WTC11 (cell line): ENCODE measurements at regions not wholly inside any gene's neighbourhood (a gene's known extent, or its start where the extent isn't known, plus 50 kb on each side); places are given as distances from the start of the nearest gene placed in this dataset.
A peak's percentile ranks its signal among the peaks of the same experiment; 100 is the strongest.

ENCODE experiments used
- ATAC-seq: fragments of 200-7000 bp; cut with Tn5 transposase; 2 replicates; pipeline ENCODE4 v1.10.0; 2021; ENCODE audit warnings: mild to moderate bottlenecking, moderate library complexity
- CTCF ChIA-PET: fragments of 300-600 bp; sonication (Branson Sonifier 250); formaldehyde crosslinking; loops from one replicate; lab custom pipeline; 2021; ENCODE audit warnings: antibody characterized with exemption; lab: Charles Lee
- POLR2A ChIA-PET: fragments of 350-600 bp; sonication (Branson Sonifier 250); formaldehyde crosslinking; loops from one replicate; lab custom pipeline; 2021; ENCODE audit warnings: antibody characterized with exemption; lab: Charles Lee
- DNase-seq: peaks from one replicate; pipeline ENCODE4 v3.0.0; 2021; ENCODE audit warnings: low spot score
- H3K27ac Mint-ChIP-seq: 2 replicates; pipeline ENCODE4 v1.8.0; 2021; ENCODE audit warnings: mixed read lengths
- H3K27me3 Mint-ChIP-seq: 2 replicates; pipeline ENCODE4 v1.8.0; 2021; ENCODE audit warnings: low read depth, mild to moderate bottlenecking, moderate library complexity, mixed read lengths
- H3K36me3 Mint-ChIP-seq: 2 replicates; pipeline ENCODE4 v1.8.0; 2021; ENCODE audit warnings: mixed read lengths
- H3K4me1 Mint-ChIP-seq: 2 replicates; pipeline ENCODE4 v1.8.0; 2022; ENCODE audit warnings: mixed read lengths
- H3K4me3 Mint-ChIP-seq: 2 replicates; pipeline ENCODE4 v1.8.0; 2021; ENCODE audit warnings: mild to moderate bottlenecking, moderate library complexity, mixed read lengths
- H3K9me3 Mint-ChIP-seq: 2 replicates; pipeline ENCODE4 v1.8.0; 2021; ENCODE audit warnings: mixed read lengths
- CREB1 ChIP-seq: sonication (generic); formaldehyde crosslinking; IDR thresholded peaks from 2 replicates; pipeline ENCODE4 v1.8.0; 2023; ENCODE audit warnings: mild to moderate bottlenecking, missing genetic modification reagents
- ELF4 ChIP-seq: sonication (generic); formaldehyde crosslinking; IDR thresholded peaks from 2 replicates; pipeline ENCODE4 v1.8.1; 2022; ENCODE audit warnings: low read depth, mild to moderate bottlenecking, moderate library complexity, missing genetic modification reagents
- ESRRA ChIP-seq: sonication (generic); formaldehyde crosslinking; IDR thresholded peaks from 2 replicates; pipeline ENCODE4 v1.8.1; 2022; ENCODE audit warnings: mild to moderate bottlenecking, missing genetic modification reagents, borderline replicate concordance
- GTF2I ChIP-seq: fragments of 250-450 bp; sonication (Bioruptor Pico); conservative IDR thresholded peaks from 2 replicates; pipeline ENCODE4 v1.4.0; 2021; ENCODE audit warnings: mild to moderate bottlenecking
- IRF2 ChIP-seq: sonication (generic); formaldehyde crosslinking; IDR thresholded peaks from 2 replicates; pipeline ENCODE4 v1.8.0; 2022; ENCODE audit warnings: low read depth, missing genetic modification reagents, borderline replicate concordance
- NFATC4 ChIP-seq: fragments of 250-450 bp; sonication (Bioruptor Pico); IDR thresholded peaks from 2 replicates; pipeline ENCODE4 v1.9.0; 2021; ENCODE audit warnings: mild to moderate bottlenecking
- RELA ChIP-seq: sonication (generic); formaldehyde crosslinking; IDR thresholded peaks from 2 replicates; pipeline ENCODE4 v1.8.1; 2022; ENCODE audit warnings: missing genetic modification reagents, mild to moderate bottlenecking, borderline replicate concordance
- SMAD3 ChIP-seq: sonication (generic); formaldehyde crosslinking; IDR thresholded peaks from 2 replicates; pipeline ENCODE4 v1.8.0; 2022; ENCODE audit warnings: missing genetic modification reagents, mild to moderate bottlenecking, borderline replicate concordance
- SOX15 ChIP-seq: fragments of 250-450 bp; sonication (Bioruptor Pico); IDR thresholded peaks from 2 replicates; pipeline ENCODE4 v1.9.0; 2021; ENCODE audit warnings: mild to moderate bottlenecking
- TEAD4 ChIP-seq: sonication (generic); formaldehyde crosslinking; IDR thresholded peaks from 2 replicates; pipeline ENCODE4 v1.8.0; 2022; ENCODE audit warnings: mild to moderate bottlenecking, missing genetic modification reagents
- ZNF138 ChIP-seq: sonication (generic); formaldehyde crosslinking; conservative IDR thresholded peaks from 2 replicates; pipeline ENCODE4 v1.8.1; 2022; ENCODE audit warnings: mild to moderate bottlenecking, moderate library complexity, missing genetic modification reagents
- ZNF317 ChIP-seq: sonication (generic); formaldehyde crosslinking; IDR thresholded peaks from 2 replicates; pipeline ENCODE4 v1.8.1; 2023; ENCODE audit warnings: low read depth, mild to moderate bottlenecking, moderate library complexity, missing genetic modification reagents, borderline replicate concordance
- ZNF423 ChIP-seq: fragments of 250-450 bp; sonication (Bioruptor Pico); IDR thresholded peaks from 2 replicates; pipeline ENCODE4 v2.1.2; 2022; ENCODE audit warnings: mild to moderate bottlenecking, moderate library complexity
- TF ChIP-seq, protein P1 (sequence below): sonication (generic); formaldehyde crosslinking; IDR thresholded peaks from 2 replicates; pipeline ENCODE4 v1.8.1; 2022; ENCODE audit warnings: mild to moderate bottlenecking, missing genetic modification reagents, moderate library complexity, borderline replicate concordance
- TF ChIP-seq, protein P2 (sequence below): sonication (generic); formaldehyde crosslinking; IDR thresholded peaks from 2 replicates; pipeline ENCODE4 v1.8.0; 2022; ENCODE audit warnings: mild to moderate bottlenecking, missing genetic modification reagents
- TF ChIP-seq, protein P3 (sequence below): sonication (generic); formaldehyde crosslinking; conservative IDR thresholded peaks from 2 replicates; pipeline ENCODE4 v1.8.1; 2022; ENCODE audit warnings: mild to moderate bottlenecking, missing genetic modification reagents
- TF ChIP-seq, protein P4 (sequence below): sonication (generic); formaldehyde crosslinking; IDR thresholded peaks from 2 replicates; pipeline ENCODE4 v1.8.1; 2023; ENCODE audit warnings: mild to moderate bottlenecking, missing genetic modification reagents
- TF ChIP-seq, protein P5 (sequence below): fragments of 250-450 bp; sonication (Bioruptor Pico); conservative IDR thresholded peaks from 2 replicates; pipeline ENCODE4 v1.9.0; 2021; ENCODE audit warnings: mild to moderate bottlenecking
- TF ChIP-seq, protein P6 (sequence below): sonication (generic); formaldehyde crosslinking; IDR thresholded peaks from 2 replicates; pipeline ENCODE4 v1.8.1; 2022; ENCODE audit warnings: low read depth, missing genetic modification reagents, borderline replicate concordance
- TF ChIP-seq, protein P7 (sequence below): sonication (generic); formaldehyde crosslinking; IDR thresholded peaks from 2 replicates; pipeline ENCODE4 v1.8.0; 2023; ENCODE audit warnings: mild to moderate bottlenecking, missing genetic modification reagents

DNA sequence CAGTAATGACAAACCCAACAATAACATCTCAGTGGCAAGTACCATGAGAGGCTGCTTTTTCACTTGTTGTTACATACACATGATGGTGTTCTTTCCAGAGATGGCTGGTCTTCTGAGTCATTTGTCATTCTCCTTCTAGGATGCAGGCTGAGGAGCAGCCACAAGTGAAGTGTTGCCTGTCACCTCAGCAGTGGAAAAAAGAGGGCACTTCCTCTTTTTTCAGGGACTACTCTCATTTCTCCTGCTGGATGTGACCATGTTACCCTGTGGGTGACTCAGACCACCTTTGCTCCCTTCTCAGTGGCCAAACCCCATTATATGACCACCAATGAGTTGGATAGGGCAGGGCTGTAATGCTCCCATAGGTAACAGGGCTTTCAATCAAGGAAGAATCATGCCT is 587.0 kb upstream of the ADAMTS16 start:
- Mint-ChIP-seq H3K4me3 (no peak overlapping the region), H3K27me3 (no peaks in the 10 kb centered on the region), H3K9me3 (peaks cover 15% of the 10 kb centered on the region), H3K36me3 (peaks cover 5% of the 10 kb centered on the region; the same call in 1 of the 2 replicates), H3K27ac (no peak overlapping the region), H3K4me1 (peaks cover 48% of the 10 kb centered on the region)
- DNase-seq (no peak), ATAC-seq (no peak)
- TF ChIP-seq TEAD4 (CRISPR knock-in tag) = no peak
- TF ChIP-seq, protein P1, sequence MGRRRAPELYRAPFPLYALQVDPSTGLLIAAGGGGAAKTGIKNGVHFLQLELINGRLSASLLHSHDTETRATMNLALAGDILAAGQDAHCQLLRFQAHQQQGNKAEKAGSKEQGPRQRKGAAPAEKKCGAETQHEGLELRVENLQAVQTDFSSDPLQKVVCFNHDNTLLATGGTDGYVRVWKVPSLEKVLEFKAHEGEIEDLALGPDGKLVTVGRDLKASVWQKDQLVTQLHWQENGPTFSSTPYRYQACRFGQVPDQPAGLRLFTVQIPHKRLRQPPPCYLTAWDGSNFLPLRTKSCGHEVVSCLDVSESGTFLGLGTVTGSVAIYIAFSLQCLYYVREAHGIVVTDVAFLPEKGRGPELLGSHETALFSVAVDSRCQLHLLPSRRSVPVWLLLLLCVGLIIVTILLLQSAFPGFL (CRISPR knock-in tag) = no peak
- TF ChIP-seq, protein P2, sequence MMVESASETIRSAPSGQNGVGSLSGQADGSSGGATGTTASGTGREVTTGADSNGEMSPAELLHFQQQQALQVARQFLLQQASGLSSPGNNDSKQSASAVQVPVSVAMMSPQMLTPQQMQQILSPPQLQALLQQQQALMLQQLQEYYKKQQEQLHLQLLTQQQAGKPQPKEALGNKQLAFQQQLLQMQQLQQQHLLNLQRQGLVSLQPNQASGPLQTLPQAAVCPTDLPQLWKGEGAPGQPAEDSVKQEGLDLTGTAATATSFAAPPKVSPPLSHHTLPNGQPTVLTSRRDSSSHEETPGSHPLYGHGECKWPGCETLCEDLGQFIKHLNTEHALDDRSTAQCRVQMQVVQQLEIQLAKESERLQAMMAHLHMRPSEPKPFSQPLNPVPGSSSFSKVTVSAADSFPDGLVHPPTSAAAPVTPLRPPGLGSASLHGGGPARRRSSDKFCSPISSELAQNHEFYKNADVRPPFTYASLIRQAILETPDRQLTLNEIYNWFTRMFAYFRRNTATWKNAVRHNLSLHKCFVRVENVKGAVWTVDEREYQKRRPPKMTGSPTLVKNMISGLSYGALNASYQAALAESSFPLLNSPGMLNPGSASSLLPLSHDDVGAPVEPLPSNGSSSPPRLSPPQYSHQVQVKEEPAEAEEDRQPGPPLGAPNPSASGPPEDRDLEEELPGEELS (CRISPR knock-in tag) = no peak
- ChIA-PET POLR2A (no interaction called here), CTCF (no interaction called here)

DNA sequence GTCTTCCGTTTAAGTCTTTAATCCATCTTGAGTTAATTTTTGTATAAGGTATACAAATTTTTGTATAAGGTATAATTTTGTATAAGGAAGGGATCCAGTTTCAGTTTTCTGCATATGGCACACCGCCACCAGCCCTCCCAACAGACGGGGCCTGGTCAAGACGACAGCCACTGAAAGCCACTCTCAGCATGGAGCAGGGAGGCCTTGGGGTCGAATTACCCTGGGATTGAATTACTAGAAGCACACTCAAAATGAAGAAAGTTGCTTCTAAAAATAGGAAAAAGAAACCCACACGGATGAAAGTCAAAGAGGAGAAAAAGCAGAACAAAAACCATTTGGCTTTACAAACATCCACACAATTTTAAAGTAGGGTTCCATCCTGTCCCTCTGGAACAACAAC is 586.2 kb upstream of the ADAMTS16 start:
- peaks cover 44% of the 10 kb centered on the region for H3K4me1 Mint-ChIP-seq
- CTCF ChIA-PET = interaction anchor here (1.5 kb wide), 1 partner anchor 9 kb away, joined by 3 read pairs; no protein-coding TSS in a partner anchor
- TF ChIP-seq, protein P3, sequence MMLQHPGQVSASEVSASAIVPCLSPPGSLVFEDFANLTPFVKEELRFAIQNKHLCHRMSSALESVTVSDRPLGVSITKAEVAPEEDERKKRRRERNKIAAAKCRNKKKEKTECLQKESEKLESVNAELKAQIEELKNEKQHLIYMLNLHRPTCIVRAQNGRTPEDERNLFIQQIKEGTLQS (CRISPR knock-in tag) = no peak
- TF ChIP-seq NFATC4 (CRISPR knock-in tag) (no peak), IRF2 (no peak), CREB1 (CRISPR knock-in tag) (no peak), ZNF317 (CRISPR knock-in tag) (no peak), GTF2I (CRISPR knock-in tag) (no peak), ELF4 (CRISPR knock-in tag) (no peak), ESRRA (no peak), RELA (CRISPR knock-in tag) (no peak), ZNF138 (CRISPR knock-in tag) (no peak), SMAD3 (CRISPR knock-in tag) (no peak)
- TF ChIP-seq, protein P4, sequence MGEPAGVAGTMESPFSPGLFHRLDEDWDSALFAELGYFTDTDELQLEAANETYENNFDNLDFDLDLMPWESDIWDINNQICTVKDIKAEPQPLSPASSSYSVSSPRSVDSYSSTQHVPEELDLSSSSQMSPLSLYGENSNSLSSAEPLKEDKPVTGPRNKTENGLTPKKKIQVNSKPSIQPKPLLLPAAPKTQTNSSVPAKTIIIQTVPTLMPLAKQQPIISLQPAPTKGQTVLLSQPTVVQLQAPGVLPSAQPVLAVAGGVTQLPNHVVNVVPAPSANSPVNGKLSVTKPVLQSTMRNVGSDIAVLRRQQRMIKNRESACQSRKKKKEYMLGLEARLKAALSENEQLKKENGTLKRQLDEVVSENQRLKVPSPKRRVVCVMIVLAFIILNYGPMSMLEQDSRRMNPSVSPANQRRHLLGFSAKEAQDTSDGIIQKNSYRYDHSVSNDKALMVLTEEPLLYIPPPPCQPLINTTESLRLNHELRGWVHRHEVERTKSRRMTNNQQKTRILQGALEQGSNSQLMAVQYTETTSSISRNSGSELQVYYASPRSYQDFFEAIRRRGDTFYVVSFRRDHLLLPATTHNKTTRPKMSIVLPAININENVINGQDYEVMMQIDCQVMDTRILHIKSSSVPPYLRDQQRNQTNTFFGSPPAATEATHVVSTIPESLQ (CRISPR knock-in tag) = no peak
- TF ChIP-seq, all 79 proteins: peak for 0
- Mint-ChIP-seq H3K27ac (no peak overlapping the region), H3K4me3 (0 out of 2 replicates have a peak overlapping the region, but pooled peaks have one; percentile 6), H3K27me3 (no peaks in the 10 kb centered on the region), H3K9me3 (peaks cover 10% of the 10 kb centered on the region), H3K36me3 (peaks cover 5% of the 10 kb centered on the region; the same call in 1 of the 2 replicates)
- peak; percentile 57; the same call in 1 of the 2 replicates for ATAC-seq
- DNase-seq = no peak
- POLR2A ChIA-PET = no interaction called here

DNA sequence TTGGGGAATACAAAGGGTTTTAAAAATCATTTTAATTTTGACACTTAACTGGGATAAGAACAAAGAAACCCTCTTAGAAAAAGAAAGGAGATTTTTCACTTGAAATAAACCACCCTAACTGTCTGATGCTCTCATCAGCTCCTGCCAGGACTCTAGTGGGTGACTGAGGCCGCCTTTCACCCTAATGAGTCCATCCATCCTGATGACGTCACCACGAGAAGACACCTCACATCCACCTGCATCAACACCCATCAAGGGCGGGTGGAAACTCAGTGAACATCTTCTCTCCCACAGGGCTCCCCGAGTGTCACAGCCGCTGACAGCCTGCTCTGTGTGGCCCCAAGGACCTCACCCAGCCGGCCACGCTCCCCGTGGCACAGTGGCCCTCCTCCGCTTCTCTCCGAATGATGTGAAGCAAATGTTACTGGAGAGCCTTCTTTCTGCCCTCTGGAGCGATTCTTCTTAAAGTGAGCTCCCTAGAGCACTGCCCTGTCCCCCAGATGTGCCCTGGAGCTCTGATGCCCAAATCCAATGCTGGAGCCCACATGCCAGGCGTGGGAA is 584.3 kb upstream of the ADAMTS16 start:
- Mint-ChIP-seq H3K27me3 (no peaks in the 10 kb centered on the region), H3K27ac (no peak overlapping the region), H3K4me3 (no peak overlapping the region), H3K9me3 (peaks cover 8% of the 10 kb centered on the region), H3K4me1 (peaks cover 35% of the 10 kb centered on the region), H3K36me3 (peaks cover 10% of the 10 kb centered on the region)
- no peak for ATAC-seq
- ChIA-PET POLR2A (no interaction called here), CTCF (interaction anchor here (1.5 kb wide), 1 partner anchor 8 kb away, joined by 3 read pairs; no protein-coding TSS in a partner anchor)
- no peak for DNase-seq
- TF ChIP-seq, protein P5, sequence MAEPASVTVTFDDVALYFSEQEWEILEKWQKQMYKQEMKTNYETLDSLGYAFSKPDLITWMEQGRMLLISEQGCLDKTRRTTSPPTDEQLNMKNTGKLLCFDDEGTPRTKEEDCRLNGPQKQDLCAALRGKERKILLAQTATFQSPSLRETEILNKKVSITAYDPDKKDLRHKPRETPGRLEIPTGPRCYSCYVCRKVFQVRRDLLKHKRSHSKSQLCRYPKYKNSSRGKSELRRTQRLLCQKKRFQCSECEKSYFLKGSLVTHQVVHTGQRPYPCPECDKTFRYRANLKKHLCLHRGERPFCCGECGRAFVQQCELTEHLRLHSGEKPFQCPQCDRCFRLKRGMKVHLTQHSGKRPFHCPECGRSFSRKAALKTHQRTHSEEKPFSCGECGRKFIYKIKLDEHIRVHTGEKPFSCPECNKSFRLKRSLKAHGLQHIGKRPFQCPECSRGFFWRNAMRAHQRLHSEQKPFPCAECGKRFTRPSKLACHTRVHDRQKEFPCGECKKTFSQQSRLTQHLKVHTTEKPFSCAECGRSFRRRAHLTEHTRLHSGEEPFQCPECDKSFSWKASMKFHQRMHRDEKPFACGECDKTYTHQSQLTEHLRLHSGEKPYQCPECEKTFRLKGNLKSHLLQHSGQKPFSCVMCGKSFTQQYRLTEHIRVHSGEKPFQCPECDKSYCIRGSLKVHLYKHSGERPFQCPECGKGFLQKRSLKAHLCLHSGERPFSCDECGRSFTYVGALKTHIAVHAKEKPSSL (CRISPR knock-in tag) = no peak
- TF ChIP-seq, protein P6, sequence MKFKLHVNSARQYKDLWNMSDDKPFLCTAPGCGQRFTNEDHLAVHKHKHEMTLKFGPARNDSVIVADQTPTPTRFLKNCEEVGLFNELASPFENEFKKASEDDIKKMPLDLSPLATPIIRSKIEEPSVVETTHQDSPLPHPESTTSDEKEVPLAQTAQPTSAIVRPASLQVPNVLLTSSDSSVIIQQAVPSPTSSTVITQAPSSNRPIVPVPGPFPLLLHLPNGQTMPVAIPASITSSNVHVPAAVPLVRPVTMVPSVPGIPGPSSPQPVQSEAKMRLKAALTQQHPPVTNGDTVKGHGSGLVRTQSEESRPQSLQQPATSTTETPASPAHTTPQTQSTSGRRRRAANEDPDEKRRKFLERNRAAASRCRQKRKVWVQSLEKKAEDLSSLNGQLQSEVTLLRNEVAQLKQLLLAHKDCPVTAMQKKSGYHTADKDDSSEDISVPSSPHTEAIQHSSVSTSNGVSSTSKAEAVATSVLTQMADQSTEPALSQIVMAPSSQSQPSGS (CRISPR knock-in tag) = no peak
- TF ChIP-seq GTF2I (CRISPR knock-in tag) (no peak), ZNF423 (CRISPR knock-in tag) (no peak), SOX15 (CRISPR knock-in tag) (no peak)
- TF ChIP-seq, protein P7, sequence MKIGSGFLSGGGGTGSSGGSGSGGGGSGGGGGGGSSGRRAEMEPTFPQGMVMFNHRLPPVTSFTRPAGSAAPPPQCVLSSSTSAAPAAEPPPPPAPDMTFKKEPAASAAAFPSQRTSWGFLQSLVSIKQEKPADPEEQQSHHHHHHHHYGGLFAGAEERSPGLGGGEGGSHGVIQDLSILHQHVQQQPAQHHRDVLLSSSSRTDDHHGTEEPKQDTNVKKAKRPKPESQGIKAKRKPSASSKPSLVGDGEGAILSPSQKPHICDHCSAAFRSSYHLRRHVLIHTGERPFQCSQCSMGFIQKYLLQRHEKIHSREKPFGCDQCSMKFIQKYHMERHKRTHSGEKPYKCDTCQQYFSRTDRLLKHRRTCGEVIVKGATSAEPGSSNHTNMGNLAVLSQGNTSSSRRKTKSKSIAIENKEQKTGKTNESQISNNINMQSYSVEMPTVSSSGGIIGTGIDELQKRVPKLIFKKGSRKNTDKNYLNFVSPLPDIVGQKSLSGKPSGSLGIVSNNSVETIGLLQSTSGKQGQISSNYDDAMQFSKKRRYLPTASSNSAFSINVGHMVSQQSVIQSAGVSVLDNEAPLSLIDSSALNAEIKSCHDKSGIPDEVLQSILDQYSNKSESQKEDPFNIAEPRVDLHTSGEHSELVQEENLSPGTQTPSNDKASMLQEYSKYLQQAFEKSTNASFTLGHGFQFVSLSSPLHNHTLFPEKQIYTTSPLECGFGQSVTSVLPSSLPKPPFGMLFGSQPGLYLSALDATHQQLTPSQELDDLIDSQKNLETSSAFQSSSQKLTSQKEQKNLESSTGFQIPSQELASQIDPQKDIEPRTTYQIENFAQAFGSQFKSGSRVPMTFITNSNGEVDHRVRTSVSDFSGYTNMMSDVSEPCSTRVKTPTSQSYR = no peak
